GM12891 (cell line): ENCODE measurements at regions not wholly inside any gene's neighbourhood (a gene's known extent, or its start where the extent isn't known, plus 50 kb on each side); places are given as distances from the start of the nearest gene placed in this dataset.

Experiments used
- POLR2A ChIP-seq: IDR thresholded peaks from 2 replicates; pipeline ENCODE4 v1.6.1; 2011; ENCODE audit warnings: low read depth, low read length, control low read depth
- POLR2AphosphoS5 ChIP-seq: IDR thresholded peaks from 2 replicates; pipeline ENCODE4 v1.6.1; 2011; ENCODE audit warnings: low read depth, low read length, control low read depth
- TAF1 ChIP-seq: IDR thresholded peaks from 2 replicates; pipeline ENCODE4 v1.6.1; 2011; ENCODE audit warnings: low read depth, low read length, control low read depth

- no peak for TF ChIP-seq POLR2AphosphoS5
- no peak for TF ChIP-seq POLR2A
- TF ChIP-seq TAF1 = no peak
Measured at GRCh38 chrY:13019486-13019885, 114.8 kb downstream of the DDX3Y start.
